IMR-90 (cell line): ENCODE measurements at regions not wholly inside any gene's neighbourhood (a gene's known extent, or its start where the extent isn't known, plus 50 kb on each side); places are given as distances from the start of the nearest gene placed in this dataset.

Experiments used
- ATAC-seq: fragments of 200-7000 bp; cut with Tn5 transposase; 2 replicates; pipeline ENCODE4 v1.9.1; 2020; ENCODE audit warnings: low read depth, mild to moderate bottlenecking, moderate library complexity
- BruUV-seq: library from RNA; stranded (reverse); fragments of 400-500 nt; replicated peaks from 2 replicates; lab custom pipeline; 2021; lab: Mats Ljungman, UMichigan
- CTCF ChIA-PET: fragments of 300-600 bp; formaldehyde crosslinking; extraction: SDS; loops from one replicate; lab custom pipeline; 2021; ENCODE audit warnings: antibody characterized with exemption; lab: Yijun Ruan, JAX
- POLR2A ChIA-PET: fragments of 300-600 bp; sonication (Branson Sonifier 250); formaldehyde crosslinking; loops from one replicate; lab custom pipeline; 2022; ENCODE audit warnings: antibody characterized with exemption; ENCODE audit not compliant: unreplicated experiment; lab: Charles Lee
- DNase-seq: peaks from one replicate; pipeline ENCODE4 v3.0.0; 2013
- H2AFZ ChIP-seq: replicated peaks from 2 replicates; pipeline ENCODE3; 2013; ENCODE audit warnings: low read length, mild to moderate bottlenecking; ENCODE audit not compliant: poor library complexity
- H2AK5ac ChIP-seq: 2 replicates; pipeline ENCODE4 v1.6.1; 2013; ENCODE audit warnings: low read depth, low read length, inconsistent platforms
- H2AK9ac ChIP-seq: replicated peaks from 2 replicates; pipeline ENCODE3; 2013; ENCODE audit warnings: mild to moderate bottlenecking, low read depth, low read length, moderate library complexity; ENCODE audit not compliant: poor library complexity
- H2BK120ac ChIP-seq: 2 replicates; pipeline ENCODE4 v1.6.1; 2013; ENCODE audit warnings: low read depth, low read length, inconsistent platforms
- H2BK15ac ChIP-seq: 3 replicates; pipeline ENCODE4 v1.6.1; 2013; ENCODE audit warnings: low read depth, low read length, inconsistent platforms
- H2BK20ac ChIP-seq: 2 replicates; pipeline ENCODE4 v1.6.1; 2013; ENCODE audit warnings: low read depth, mild to moderate bottlenecking, inconsistent platforms, low read length, moderate library complexity
- H2BK5ac ChIP-seq: 2 replicates; pipeline ENCODE4 v1.6.1; 2013; ENCODE audit warnings: mild to moderate bottlenecking, low read depth, low read length, inconsistent platforms; ENCODE audit not compliant: poor library complexity, severe bottlenecking
- H3K14ac ChIP-seq: replicated peaks from 2 replicates; pipeline ENCODE4 v1.6.1; 2013; ENCODE audit warnings: low read depth, low read length, inconsistent platforms
- H3K18ac ChIP-seq: 2 replicates; pipeline ENCODE4 v1.6.1; 2013; ENCODE audit warnings: low read depth, low read length, control low read depth
- H3K23ac ChIP-seq: 2 replicates; pipeline ENCODE4 v1.6.1; 2013; ENCODE audit warnings: low read depth, low read length, inconsistent platforms
- H3K27ac ChIP-seq: 2 replicates; pipeline ENCODE4 v1.5.1; 2013; ENCODE audit warnings: mild to moderate bottlenecking, control low read depth, low read length; ENCODE audit not compliant: insufficient read depth
- H3K27me3 ChIP-seq: 2 replicates; pipeline ENCODE4 v1.6.1; 2013; ENCODE audit warnings: low read length; ENCODE audit not compliant: control insufficient read depth, insufficient read depth
- H3K36me3 ChIP-seq: 2 replicates; pipeline ENCODE4 v1.6.1; 2013; ENCODE audit warnings: low read length, mixed read lengths; ENCODE audit not compliant: control insufficient read depth, insufficient read depth
- H3K4ac ChIP-seq: 2 replicates; pipeline ENCODE4 v1.6.1; 2013; ENCODE audit warnings: low read depth, low read length, inconsistent platforms
- H3K4me1 ChIP-seq: 2 replicates; pipeline ENCODE4 v1.6.1; 2013; ENCODE audit warnings: low read length, mixed read lengths; ENCODE audit not compliant: control insufficient read depth, insufficient read depth
- H3K4me2 ChIP-seq: 2 replicates; pipeline ENCODE4 v1.6.1; 2013; ENCODE audit warnings: low read depth, mild to moderate bottlenecking, control low read depth, low read length, moderate library complexity
- H3K4me3 ChIP-seq: 2 replicates; pipeline ENCODE4 v1.5.1; 2013; ENCODE audit warnings: low read depth, mild to moderate bottlenecking, control low read depth, low read length, moderate library complexity; ENCODE audit not compliant: insufficient read depth
- H3K56ac ChIP-seq: 2 replicates; pipeline ENCODE4 v1.6.1; 2013; ENCODE audit warnings: low read length, inconsistent platforms; ENCODE audit not compliant: insufficient read depth; ENCODE audit errors: extremely low read depth
- H3K79me1 ChIP-seq, 2 experiments: 2 replicates each; pipeline ENCODE4 v1.6.1; 2013; ENCODE audit warnings: low read length in 2 of 2, inconsistent platforms in 1 of 2, low read depth in 1 of 2
- H3K9ac ChIP-seq: 2 replicates; pipeline ENCODE4 v1.6.1; 2013; ENCODE audit warnings: low read depth, low read length, control low read depth
- H3K9me1 ChIP-seq: 2 replicates; pipeline ENCODE4 v1.6.1; 2013; ENCODE audit warnings: low read length, inconsistent platforms; ENCODE audit not compliant: insufficient read depth
- H3K9me3 ChIP-seq: 2 replicates; pipeline ENCODE4 v1.6.1; 2013; ENCODE audit warnings: low read length; ENCODE audit not compliant: control insufficient read depth, insufficient read depth
- H4K20me1 ChIP-seq: 2 replicates; pipeline ENCODE4 v1.6.1; 2013; ENCODE audit warnings: low read length, inconsistent platforms; ENCODE audit not compliant: insufficient read depth
- H4K5ac ChIP-seq: 2 replicates; pipeline ENCODE4 v1.6.1; 2013; ENCODE audit warnings: mild to moderate bottlenecking, low read depth, low read length, control low read depth
- H4K8ac ChIP-seq, 2 experiments: 2 replicates each; pipeline ENCODE4 v1.6.1; 2013; ENCODE audit warnings: low read depth in 2 of 2, low read length in 2 of 2, control low read depth in 1 of 2, inconsistent platforms in 1 of 2
- H4K91ac ChIP-seq: 2 replicates; pipeline ENCODE4 v1.6.1; 2013; ENCODE audit warnings: low read depth, low read length, inconsistent platforms; ENCODE audit not compliant: insufficient read depth
- CEBPB ChIP-seq: IDR thresholded peaks from 2 replicates; pipeline ENCODE4 v1.6.1; 2012; ENCODE audit warnings: low read depth, low read length, improper control_type of control experiment
- CHD1 ChIP-seq: IDR thresholded peaks from 2 replicates; pipeline ENCODE4 v1.6.1; 2012; ENCODE audit warnings: low read depth, low read length, improper control_type of control experiment
- CTCF ChIP-seq: conservative IDR thresholded peaks from 2 replicates; pipeline ENCODE4 v1.5.1; 2012; ENCODE audit warnings: mild to moderate bottlenecking, low read depth, low read length, improper control_type of control experiment
- ELK1 ChIP-seq: fragments of 150-350 bp; IDR thresholded peaks from 2 replicates; pipeline ENCODE4 v1.6.1; 2016; ENCODE audit warnings: low read depth, mild to moderate bottlenecking, low read length, moderate library complexity, borderline replicate concordance
- FOS ChIP-seq: fragments of 150-350 bp; IDR thresholded peaks from 2 replicates; pipeline ENCODE4 v1.6.1; 2016; ENCODE audit warnings: low read depth, low read length
- MAFK ChIP-seq: IDR thresholded peaks from 2 replicates; pipeline ENCODE4 v1.6.1; 2012; ENCODE audit warnings: low read depth, low read length, improper control_type of control experiment
- NFE2L2 ChIP-seq: fragments of 150-350 bp; IDR thresholded peaks from 2 replicates; pipeline ENCODE4 v1.6.1; 2016; ENCODE audit warnings: low read depth, mild to moderate bottlenecking, low read length
- RAD21 ChIP-seq: IDR thresholded peaks from 2 replicates; pipeline ENCODE4 v1.6.1; 2012; ENCODE audit warnings: low read length, improper control_type of control experiment
- RCOR1 ChIP-seq: IDR thresholded peaks from 2 replicates; pipeline ENCODE4 v1.6.1; 2012; ENCODE audit warnings: mild to moderate bottlenecking, low read length, improper control_type of control experiment; ENCODE audit not compliant: insufficient replicate concordance
- WGBS, 2 experiments: methylation state at CpG; one replicate each; pipeline versions ENCODE4 v1.1.5 to v1.1.7; 2013; ENCODE audit warnings: missing lambda C conversion rate in 2 of 2; ENCODE audit not compliant: insufficient read length in 1 of 2; ENCODE audit errors: extremely low coverage in 2 of 2; 5-methylcytosine and 5-hydroxymethylcytosine counted together
- dilution Hi-C: fragments of 300-500 bp; cut with HindIII; formaldehyde crosslinking; loops from one replicate; pipeline ENCODE4 v1.14.3; 2018; ENCODE audit warnings: low sequenced_read_pairs; ENCODE audit not compliant: unreplicated experiment
- in situ Hi-C: fragments of 300-500 bp; cut with MboI; formaldehyde crosslinking; loops from 3 replicates; pipeline ENCODE4 v1.14.3; 2019; ENCODE audit warnings: low sequenced_read_pairs, inconsistent platforms, mixed read lengths
- intact Hi-C: fragments of 100-400 bp; cut with micrococcal nuclease; formaldehyde crosslinking; loops from 2 replicates; pipeline ENCODE4 v1.10.0; 2022

- Histone ChIP-seq H3K4me2 (no peak overlapping the region), H3K18ac (no peak overlapping the region), H2BK120ac (no peak overlapping the region), H2AK9ac (no peak overlapping the region), H3K9ac (no peak overlapping the region), H4K20me1 (no peaks in the 10 kb centered on the region), H3K4ac (no peak overlapping the region), H4K91ac (no peak overlapping the region), H3K56ac (no peak overlapping the region), H3K27me3 (peaks cover 11% of the 10 kb centered on the region; the same call in 1 of the 2 replicates), H3K4me3 (no peak overlapping the region), H3K9me1 (no peaks in the 10 kb centered on the region; the same call in 1 of the 2 replicates), H3K23ac (no peak overlapping the region), H2BK5ac (no peak overlapping the region), H3K36me3 (no peaks in the 10 kb centered on the region), H3K14ac (no peak overlapping the region), H2BK15ac (no peak overlapping the region), H3K4me1 (no peaks in the 10 kb centered on the region), H2AK5ac (no peak overlapping the region), H4K5ac (no peak overlapping the region), H3K27ac (no peak overlapping the region), H2BK20ac (no peak overlapping the region), H4K8ac (no peak overlapping the region), H3K79me1 (no peaks in the 10 kb centered on the region), H2AFZ (no peak overlapping the region), H3K9me3 (no peaks in the 10 kb centered on the region)
- BruUV-seq, result no TSS peak
- CTCF ChIA-PET, result no interaction called here
- in situ Hi-C loops (no loop called here), dilution Hi-C loops (no loop called here), intact Hi-C loops (loop anchor here (10.0 kb wide), 1 partner anchor 159 kb away; no protein-coding TSS in a partner anchor)
- no CpG with 5 or more reads among the region's 9 CpGs for WGBS, 2 experiments
- no peak for TF ChIP-seq MAFK
- TF ChIP-seq FOS, result no peak
- TF ChIP-seq CTCF, result no peak
- TF ChIP-seq NFE2L2, result no peak
- no peak for TF ChIP-seq RCOR1
- no peak for TF ChIP-seq ELK1
- TF ChIP-seq CEBPB, result no peak
- TF ChIP-seq RAD21, result no peak
- no peak for TF ChIP-seq CHD1
- DNase-seq (no peak), ATAC-seq (no peak)
- POLR2A ChIA-PET, result no interaction called here
Measured at GRCh38 chr6:783966-784735, 91.2 kb upstream of the EXOC2 start.
